ENCODE measurements at regions not wholly inside any gene's neighbourhood (a gene's known extent, or its start where the extent isn't known, plus 50 kb on each side); places are given as distances from the start of the nearest gene placed in this dataset.

DNA sequence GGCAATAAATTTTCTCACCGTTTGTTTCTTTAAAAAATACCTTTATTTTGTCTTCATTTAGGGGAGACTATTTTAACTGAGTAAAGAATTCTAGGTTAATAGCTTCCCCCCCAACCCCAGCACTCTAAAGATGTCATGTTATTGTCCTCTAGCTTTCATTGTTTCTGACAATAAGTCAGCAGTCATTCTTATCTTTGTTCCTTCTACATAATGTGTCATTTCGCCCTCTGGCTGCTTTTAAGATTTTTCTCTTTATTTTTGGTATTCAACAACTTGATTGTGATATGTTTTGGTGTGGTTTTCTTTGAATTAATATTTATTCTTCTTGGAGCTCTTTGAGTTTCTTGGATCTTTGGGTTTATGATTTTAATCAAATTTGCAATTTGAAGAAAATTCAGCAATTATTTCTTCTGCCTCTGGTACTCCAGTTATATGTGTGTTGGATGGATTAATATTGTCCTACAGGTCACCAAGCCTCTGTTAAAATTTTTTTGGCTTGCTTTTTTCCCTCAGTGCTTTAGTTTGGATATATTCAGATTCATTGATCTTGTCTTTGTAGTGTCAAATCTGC is 64.6 kb upstream of the ELN start:
- no peak for DNase-seq (ENCODE audit: low spot score)
- no peak for TF ChIP-seq CTCF (IDR thresholded peaks at IDR 0.05; ENCODE audit: borderline replicate concordance, control extremely low read depth, extremely low read depth, insufficient read depth, missing control alignments)
- in situ Hi-C loops (cut with MboI; ENCODE audit: low sequenced_read_pairs, unreplicated experiment), result no loop called here

- DNase-seq (ENCODE audit: low spot score), result no peak
- no peak for TF ChIP-seq CTCF (IDR thresholded peaks at IDR 0.05; ENCODE audit: borderline replicate concordance, control extremely low read depth, extremely low read depth, insufficient read depth, missing control alignments)
- in situ Hi-C loops (cut with MboI; ENCODE audit: low sequenced_read_pairs, unreplicated experiment), result no loop called here
Observed at GRCh38 chr7:73964786-73965185, 63.2 kb upstream of the ELN start.

GRCh38 chr7:73966062-73966940 is 61.7 kb upstream of the ELN start:
- TF ChIP-seq CTCF (IDR thresholded peaks at IDR 0.05; ENCODE audit: borderline replicate concordance, control extremely low read depth, extremely low read depth, insufficient read depth, missing control alignments), result no peak
- in situ Hi-C loops (cut with MboI; ENCODE audit: low sequenced_read_pairs, unreplicated experiment), result no loop called here
- no peak for DNase-seq (ENCODE audit: low spot score)

DNA sequence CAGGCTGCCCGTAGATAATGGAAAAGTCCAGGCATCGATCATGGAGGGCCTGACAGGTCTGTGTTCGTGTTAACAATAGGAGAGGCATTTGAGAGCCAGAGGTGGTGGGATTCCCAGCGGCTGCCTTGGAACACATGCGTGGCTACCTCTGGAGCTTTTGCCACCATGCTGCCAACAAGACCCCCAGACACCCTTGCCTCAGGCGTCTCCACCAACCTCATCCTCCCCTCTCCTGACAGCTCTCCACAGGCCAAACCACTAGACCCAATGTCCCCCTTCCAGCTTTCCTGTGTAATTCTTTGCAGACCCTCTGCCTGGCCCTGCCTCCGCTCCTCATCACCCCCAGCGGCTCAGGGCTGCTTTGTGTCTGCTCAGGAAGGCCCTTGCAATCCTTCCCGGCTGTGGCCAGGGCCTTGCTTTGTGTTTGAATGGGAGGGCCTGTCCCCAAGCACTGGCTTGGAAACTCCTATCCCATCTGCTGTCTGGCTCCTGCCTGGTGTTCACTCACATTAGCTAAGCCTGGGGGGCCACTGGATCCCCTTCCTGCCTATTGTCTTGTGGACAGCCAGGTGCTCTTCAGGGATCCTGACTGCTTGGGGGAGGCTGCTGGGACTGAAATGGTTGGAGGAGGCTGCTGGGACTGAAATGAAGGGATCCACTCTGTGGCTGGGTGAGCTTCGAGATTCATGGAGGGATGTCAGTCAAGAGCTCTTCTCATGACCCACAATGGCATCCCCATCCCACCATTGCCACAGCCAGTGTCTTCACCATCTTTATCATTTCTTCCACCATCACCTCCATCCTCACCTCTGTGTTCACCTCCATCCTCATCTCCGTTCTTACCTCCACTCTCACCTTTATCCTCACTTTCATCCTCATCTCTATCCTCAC is 60.8 kb upstream of the ELN start:
- TF ChIP-seq CTCF (IDR thresholded peaks at IDR 0.05; ENCODE audit: borderline replicate concordance, control extremely low read depth, extremely low read depth, insufficient read depth, missing control alignments), result no peak
- in situ Hi-C loops (cut with MboI; ENCODE audit: low sequenced_read_pairs, unreplicated experiment), result no loop called here
- DNase-seq (ENCODE audit: low spot score), result no peak

GRCh38 chr7:73967832-73968290 is 60.1 kb upstream of the ELN start:
- no peak for DNase-seq (ENCODE audit: low spot score)
- no peak for TF ChIP-seq CTCF (IDR thresholded peaks at IDR 0.05; ENCODE audit: borderline replicate concordance, control extremely low read depth, extremely low read depth, insufficient read depth, missing control alignments)
- in situ Hi-C loops (cut with MboI; ENCODE audit: low sequenced_read_pairs, unreplicated experiment), result no loop called here

- TF ChIP-seq CTCF (IDR thresholded peaks at IDR 0.05; ENCODE audit: borderline replicate concordance, control extremely low read depth, extremely low read depth, insufficient read depth, missing control alignments), result no peak
- in situ Hi-C loops (cut with MboI; ENCODE audit: low sequenced_read_pairs, unreplicated experiment), result no loop called here
Observed at GRCh38 chr7:73968487-73968886, 59.5 kb upstream of the ELN start.

More at GRCh38 chr7:73968487-73968886, 59.5 kb upstream of the ELN start:
- no peak for DNase-seq (ENCODE audit: low spot score)
